ENCODE measurements at regions not wholly inside any gene's neighbourhood (a gene's known extent, or its start where the extent isn't known, plus 50 kb on each side); places are given as distances from the start of the nearest gene placed in this dataset.

- TF ChIP-seq POLR2A (IDR thresholded peaks at IDR 0.05) = no peak
- no peak for TF ChIP-seq POLR2AphosphoS5 (IDR thresholded peaks at IDR 0.05)
- TF ChIP-seq CTCF (IDR thresholded peaks at IDR 0.05) = no peak
Measured at GRCh38 chr6:104648347-104648746, 211.4 kb downstream of the HACE1 start.
